Lung (tissue), 11 donors: ENCODE measurements at regions not wholly inside any gene's neighbourhood (a gene's known extent, or its start where the extent isn't known, plus 50 kb on each side); places are given as distances from the start of the nearest gene placed in this dataset.

Experiments used
- ATAC-seq: fragments of 200-7000 bp; cut with Tn5 transposase; one replicate; pipeline ENCODE4 v1.9.1; 2020; ENCODE audit warnings: moderate number of reproducible peaks; ENCODE audit not compliant: insufficient read depth, low FRiP score
- DNase-seq, 3 donors: peaks; one replicate each; pipeline ENCODE4 v3.0.0-alpha.2; 2013 to 2017
- H3K27ac ChIP-seq, 2 donors: one replicate each; pipeline ENCODE4 v1.5.1; 2013; ENCODE audit warnings: mild to moderate bottlenecking in 2 of 2, moderate library complexity in 2 of 2, control low read depth in 1 of 2, inconsistent platforms in 1 of 2, low read depth in 1 of 2, low read length in 1 of 2
- H3K27me3 ChIP-seq, 3 donors: one replicate each; pipeline ENCODE4 v1.5.1; 2013; ENCODE audit warnings: low read length in 2 of 3; ENCODE audit not compliant: control insufficient read depth in 3 of 3, insufficient read depth in 3 of 3
- H3K36me3 ChIP-seq, 4 donors: one replicate each; pipeline ENCODE4 v1.5.1; 2013; ENCODE audit warnings: low read length in 4 of 4, mild to moderate bottlenecking in 1 of 4, moderate library complexity in 1 of 4; ENCODE audit not compliant: control insufficient read depth in 4 of 4, insufficient read depth in 4 of 4
- H3K4me1 ChIP-seq, 5 donors: one replicate each; pipeline ENCODE4 v1.5.1; 2013; ENCODE audit warnings: low read length in 5 of 5, mild to moderate bottlenecking in 2 of 5, moderate library complexity in 1 of 5; ENCODE audit not compliant: control insufficient read depth in 5 of 5, insufficient read depth in 5 of 5
- H3K4me3 ChIP-seq: one replicate; pipeline ENCODE4 v1.5.1; 2013; ENCODE audit warnings: mild to moderate bottlenecking, control low read depth, moderate library complexity
- H3K9ac ChIP-seq, 2 donors: one replicate each; pipeline ENCODE4 v1.5.1; 2013; ENCODE audit warnings: low read length in 2 of 2, control low read depth in 1 of 2; ENCODE audit not compliant: insufficient read depth in 1 of 2
- H3K9me3 ChIP-seq, 4 donors: one replicate each; pipeline ENCODE4 v1.5.1; 2013; ENCODE audit warnings: low read length in 3 of 4, mild to moderate bottlenecking in 1 of 4, moderate library complexity in 1 of 4; ENCODE audit not compliant: control insufficient read depth in 4 of 4, insufficient read depth in 3 of 4
- CTCF ChIP-seq: IDR thresholded peaks from 2 replicates; pipeline ENCODE4 v1.5.1; 2012; ENCODE audit warnings: mild to moderate bottlenecking; ENCODE audit errors: control extremely low read depth, extremely low read depth
- WGBS, 2 donors: extraction: QIAGEN DNeasy Blood & Tissue Kit; methylation state at CpG; one replicate each; pipeline ENCODE4 v1.1.7; 2013; 5-methylcytosine and 5-hydroxymethylcytosine counted together
- donor health status: control.
- donor health status: control.
- donor health status: Bipolar disorder and iron deficiency.
- donor health status: healthy.
- donor health status: DM: yes; HTN: yes; CAD: no.

GRCh38 chr11:37002831-37003230 is 404.8 kb upstream of the RAG2 start:
- Histone ChIP-seq H3K27ac (no peak overlapping the region), H3K4me1 (no peaks in the 10 kb centered on the region), H3K27me3 (no peaks in the 10 kb centered on the region), H3K4me3 (no peak overlapping the region), H3K36me3 (no peaks in the 10 kb centered on the region), H3K9me3 (no peaks in the 10 kb centered on the region), H3K9ac (no peak overlapping the region)
- ATAC-seq (no peak), DNase-seq (no peak)
- WGBS, 2 donors: 64 to 66% methylated on average over 3 of the region's 3 CpGs
- no peak for TF ChIP-seq CTCF

- Histone ChIP-seq H3K4me3 (no peak overlapping the region), H3K27ac (no peak overlapping the region), H3K4me1 (no peaks in the 10 kb centered on the region), H3K27me3 (no peaks in the 10 kb centered on the region), H3K9ac (no peak overlapping the region), H3K36me3 (no peaks in the 10 kb centered on the region), H3K9me3 (no peaks in the 10 kb centered on the region)
- WGBS, 2 donors: 81 to 84% methylated on average over 6 of the region's 6 CpGs
- no peak for ATAC-seq
- TF ChIP-seq CTCF: no peak
- DNase-seq: no peak
Measured at GRCh38 chr11:36997656-36998055, 399.6 kb upstream of the RAG2 start.

- 95 to 99% methylated on average over 3 of the region's 3 CpGs for WGBS, 2 donors
- H3K27me3 ChIP-seq: no peaks in the 10 kb centered on the region
- no peaks in the 10 kb centered on the region for H3K36me3 ChIP-seq
- no peaks in the 10 kb centered on the region for H3K4me1 ChIP-seq
- TF ChIP-seq CTCF: no peak
- H3K9me3 ChIP-seq: no peaks in the 10 kb centered on the region
- no peak overlapping the region for H3K27ac ChIP-seq
- H3K4me3 ChIP-seq: no peak overlapping the region
- H3K9ac ChIP-seq: no peak overlapping the region
- ATAC-seq: no peak
- DNase-seq: no peak
Measured at GRCh38 chr11:36996795-36997194, 398.8 kb upstream of the RAG2 start.

GRCh38 chr11:36994208-36994607 is 396.2 kb upstream of the RAG2 start:
- H3K36me3 ChIP-seq: no peaks in the 10 kb centered on the region
- TF ChIP-seq CTCF: no peak

More at GRCh38 chr11:36994208-36994607, 396.2 kb upstream of the RAG2 start:
- ATAC-seq: no peak
- DNase-seq: no peak
- H3K27ac ChIP-seq: no peak overlapping the region
- H3K9me3 ChIP-seq: no peaks in the 10 kb centered on the region
- H3K4me1 ChIP-seq: no peaks in the 10 kb centered on the region
- no peak overlapping the region for H3K4me3 ChIP-seq
- no peak overlapping the region for H3K9ac ChIP-seq
- no peaks in the 10 kb centered on the region for H3K27me3 ChIP-seq
- WGBS, 2 donors: 71 to 81% methylated on average over 6 of the region's 6 CpGs
